ENCODE measurements at regions not wholly inside any gene's neighbourhood (a gene's known extent, or its start where the extent isn't known, plus 50 kb on each side); places are given as distances from the start of the nearest gene placed in this dataset.
A peak's percentile ranks its signal among the peaks of the same experiment; 100 is the strongest.

DNA sequence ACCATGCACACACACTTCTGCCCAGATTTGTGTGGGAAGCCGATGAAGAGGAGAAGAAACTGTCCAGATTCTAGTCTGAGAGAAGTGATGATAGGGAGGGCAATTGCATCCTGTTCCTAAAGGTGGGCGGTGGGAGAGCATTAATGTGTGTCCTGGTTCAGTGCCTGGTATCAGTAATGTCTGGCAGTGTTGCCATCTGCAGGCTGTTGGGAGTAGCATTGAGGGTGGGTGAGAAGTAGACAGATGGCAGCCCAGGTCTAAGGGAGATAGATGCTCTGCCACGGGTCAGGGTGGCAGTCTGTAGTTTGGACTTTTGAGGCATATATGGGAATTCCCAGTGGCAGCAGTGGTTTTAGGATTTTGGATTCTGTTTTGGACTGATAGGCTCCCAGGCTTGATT lies 156.4 kb downstream of the ETNK1 start:
- TF ChIP-seq, protein P1, sequence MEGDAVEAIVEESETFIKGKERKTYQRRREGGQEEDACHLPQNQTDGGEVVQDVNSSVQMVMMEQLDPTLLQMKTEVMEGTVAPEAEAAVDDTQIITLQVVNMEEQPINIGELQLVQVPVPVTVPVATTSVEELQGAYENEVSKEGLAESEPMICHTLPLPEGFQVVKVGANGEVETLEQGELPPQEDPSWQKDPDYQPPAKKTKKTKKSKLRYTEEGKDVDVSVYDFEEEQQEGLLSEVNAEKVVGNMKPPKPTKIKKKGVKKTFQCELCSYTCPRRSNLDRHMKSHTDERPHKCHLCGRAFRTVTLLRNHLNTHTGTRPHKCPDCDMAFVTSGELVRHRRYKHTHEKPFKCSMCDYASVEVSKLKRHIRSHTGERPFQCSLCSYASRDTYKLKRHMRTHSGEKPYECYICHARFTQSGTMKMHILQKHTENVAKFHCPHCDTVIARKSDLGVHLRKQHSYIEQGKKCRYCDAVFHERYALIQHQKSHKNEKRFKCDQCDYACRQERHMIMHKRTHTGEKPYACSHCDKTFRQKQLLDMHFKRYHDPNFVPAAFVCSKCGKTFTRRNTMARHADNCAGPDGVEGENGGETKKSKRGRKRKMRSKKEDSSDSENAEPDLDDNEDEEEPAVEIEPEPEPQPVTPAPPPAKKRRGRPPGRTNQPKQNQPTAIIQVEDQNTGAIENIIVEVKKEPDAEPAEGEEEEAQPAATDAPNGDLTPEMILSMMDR (conservative IDR thresholded peaks at IDR 0.05), result peak; percentile 5; the same call in 1 of the 2 replicates
- no peak for TF ChIP-seq ZFX (IDR thresholded peaks at IDR 0.05)

Measured in C4-2B (cell line).